ENCODE measurements at regions not wholly inside any gene's neighbourhood (a gene's known extent, or its start where the extent isn't known, plus 50 kb on each side); places are given as distances from the start of the nearest gene placed in this dataset.

GRCh38 chr17:22569459-22570143, 877.3 kb downstream of the KCNJ18 start:
- no peaks in the 10 kb centered on the region for H3K4me1 Mint-ChIP-seq (ENCODE audit: unreplicated experiment)
- TF ChIP-seq, protein P1, sequence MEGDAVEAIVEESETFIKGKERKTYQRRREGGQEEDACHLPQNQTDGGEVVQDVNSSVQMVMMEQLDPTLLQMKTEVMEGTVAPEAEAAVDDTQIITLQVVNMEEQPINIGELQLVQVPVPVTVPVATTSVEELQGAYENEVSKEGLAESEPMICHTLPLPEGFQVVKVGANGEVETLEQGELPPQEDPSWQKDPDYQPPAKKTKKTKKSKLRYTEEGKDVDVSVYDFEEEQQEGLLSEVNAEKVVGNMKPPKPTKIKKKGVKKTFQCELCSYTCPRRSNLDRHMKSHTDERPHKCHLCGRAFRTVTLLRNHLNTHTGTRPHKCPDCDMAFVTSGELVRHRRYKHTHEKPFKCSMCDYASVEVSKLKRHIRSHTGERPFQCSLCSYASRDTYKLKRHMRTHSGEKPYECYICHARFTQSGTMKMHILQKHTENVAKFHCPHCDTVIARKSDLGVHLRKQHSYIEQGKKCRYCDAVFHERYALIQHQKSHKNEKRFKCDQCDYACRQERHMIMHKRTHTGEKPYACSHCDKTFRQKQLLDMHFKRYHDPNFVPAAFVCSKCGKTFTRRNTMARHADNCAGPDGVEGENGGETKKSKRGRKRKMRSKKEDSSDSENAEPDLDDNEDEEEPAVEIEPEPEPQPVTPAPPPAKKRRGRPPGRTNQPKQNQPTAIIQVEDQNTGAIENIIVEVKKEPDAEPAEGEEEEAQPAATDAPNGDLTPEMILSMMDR (IDR thresholded peaks at IDR 0.05; ENCODE audit: unreplicated experiment) = no peak
- peaks cover 10% of the 10 kb centered on the region for H3K36me3 Mint-ChIP-seq (ENCODE audit: low read depth, unreplicated experiment)
- no peak overlapping the region for H3K27ac Mint-ChIP-seq (ENCODE audit: unreplicated experiment)
- peaks cover 33% of the 10 kb centered on the region for H3K9me3 Mint-ChIP-seq (ENCODE audit: unreplicated experiment)
- peaks cover 18% of the 10 kb centered on the region for H3K27me3 Mint-ChIP-seq (ENCODE audit: unreplicated experiment)
- no peak for DNase-seq (ENCODE audit: low spot score)
- H3K4me3 Mint-ChIP-seq (ENCODE audit: unreplicated experiment) = no peak overlapping the region

- Mint-ChIP-seq H3K27me3 (ENCODE audit: unreplicated experiment) (peaks cover 18% of the 10 kb centered on the region), H3K36me3 (ENCODE audit: low read depth, unreplicated experiment) (peaks cover 10% of the 10 kb centered on the region), H3K4me1 (ENCODE audit: unreplicated experiment) (no peaks in the 10 kb centered on the region), H3K27ac (ENCODE audit: unreplicated experiment) (no peak overlapping the region), H3K4me3 (ENCODE audit: unreplicated experiment) (peak overlapping the region; percentile 47), H3K9me3 (ENCODE audit: unreplicated experiment) (peaks cover 33% of the 10 kb centered on the region)
- TF ChIP-seq, protein P1 (IDR thresholded peaks at IDR 0.05; ENCODE audit: unreplicated experiment) = no peak
- DNase-seq (ENCODE audit: low spot score) = no peak
These were observed 878.0 kb downstream of the KCNJ18 start for GRCh38 chr17:22570144-22570845.

- TF ChIP-seq, protein P1 (IDR thresholded peaks at IDR 0.05; ENCODE audit: unreplicated experiment) = no peak
- H3K9me3 Mint-ChIP-seq (ENCODE audit: unreplicated experiment) = peaks cover 23% of the 10 kb centered on the region
These were observed 907.0 kb downstream of the KCNJ18 start for GRCh38 chr17:22599322-22599721.

GRCh38 chr17:22600644-22601298, 908.4 kb downstream of the KCNJ18 start:
- peaks cover 4% of the 10 kb centered on the region for H3K36me3 Mint-ChIP-seq (ENCODE audit: low read depth, unreplicated experiment)
- no peak for DNase-seq (ENCODE audit: low spot score)
- H3K4me1 Mint-ChIP-seq (ENCODE audit: unreplicated experiment) = no peaks in the 10 kb centered on the region
- no peak overlapping the region for H3K27ac Mint-ChIP-seq (ENCODE audit: unreplicated experiment)
- H3K27me3 Mint-ChIP-seq (ENCODE audit: unreplicated experiment) = no peaks in the 10 kb centered on the region
- TF ChIP-seq, protein P1 (IDR thresholded peaks at IDR 0.05; ENCODE audit: unreplicated experiment) = no peak
- no peak overlapping the region for H3K4me3 Mint-ChIP-seq (ENCODE audit: unreplicated experiment)
- peaks cover 24% of the 10 kb centered on the region for H3K9me3 Mint-ChIP-seq (ENCODE audit: unreplicated experiment)

More at GRCh38 chr17:22599322-22599721, 907.0 kb downstream of the KCNJ18 start:
- no peak overlapping the region for H3K4me3 Mint-ChIP-seq (ENCODE audit: unreplicated experiment)
- H3K27me3 Mint-ChIP-seq (ENCODE audit: unreplicated experiment) = no peaks in the 10 kb centered on the region
- H3K27ac Mint-ChIP-seq (ENCODE audit: unreplicated experiment) = no peak overlapping the region
- H3K36me3 Mint-ChIP-seq (ENCODE audit: low read depth, unreplicated experiment) = peaks cover 4% of the 10 kb centered on the region
- no peak for DNase-seq (ENCODE audit: low spot score)
- H3K4me1 Mint-ChIP-seq (ENCODE audit: unreplicated experiment) = no peaks in the 10 kb centered on the region
